OCI-LY7 (cell line): ENCODE measurements at regions not wholly inside any gene's neighbourhood (a gene's known extent, or its start where the extent isn't known, plus 50 kb on each side); places are given as distances from the start of the nearest gene placed in this dataset.

Experiments used
- CTCF ChIP-seq: fragments of 200-600 bp; sonication (generic); conservative IDR thresholded peaks from 2 replicates; pipeline ENCODE4 v1.5.1; 2014; ENCODE audit warnings: mild to moderate bottlenecking, antibody characterized with exemption, low read length, moderate library complexity, mixed read lengths
- EZH2phosphoT487 ChIP-seq: fragments of 200-600 bp; sonication (generic); IDR thresholded peaks from 2 replicates; pipeline ENCODE4 v1.6.1; 2018; ENCODE audit warnings: low read depth, borderline replicate concordance, mild to moderate bottlenecking, mixed run types, antibody characterized with exemption, low read length, moderate library complexity, mixed read lengths

GRCh38 chr14:99116741-99117295, 155.2 kb downstream of the BCL11B start:
- TF ChIP-seq CTCF (no peak), EZH2phosphoT487 (no peak)
